ENCODE measurements at regions not wholly inside any gene's neighbourhood (a gene's known extent, or its start where the extent isn't known, plus 50 kb on each side); places are given as distances from the start of the nearest gene placed in this dataset.

- DNase-seq: peak in 1 of 3 experiments; percentile 42
Measured at GRCh38 chr18:73279498-73279897, 411.7 kb upstream of the NETO1 start.

- no peak for DNase-seq
Measured at GRCh38 chr18:73274812-73275621, 407.2 kb upstream of the NETO1 start.

- peak in 2 of 3 experiments; percentile 74 to 92 for DNase-seq
Measured at GRCh38 chr18:73270920-73271634, 403.3 kb upstream of the NETO1 start.

- no peak for DNase-seq
Measured at GRCh38 chr18:73264562-73264921, 396.8 kb upstream of the NETO1 start.

- no peak for DNase-seq
Measured at GRCh38 chr18:73261923-73262322, 394.1 kb upstream of the NETO1 start.

GRCh38 chr18:73261243-73261642, 393.5 kb upstream of the NETO1 start:
- no peak for DNase-seq

- no peak for DNase-seq
Measured at GRCh38 chr18:73258375-73259087, 390.7 kb upstream of the NETO1 start.

- DNase-seq: no peak
Measured at GRCh38 chr18:73254564-73254963, 386.8 kb upstream of the NETO1 start.

- DNase-seq: no peak
Measured at GRCh38 chr18:73249030-73249429, 381.2 kb upstream of the NETO1 start.

- DNase-seq: no peak
Measured at GRCh38 chr18:73246763-73247162, 379.0 kb upstream of the NETO1 start.

- peak in 1 of 3 experiments; percentile 44 for DNase-seq
Measured at GRCh38 chr18:73245345-73245744, 377.6 kb upstream of the NETO1 start.

- DNase-seq: no peak
Measured at GRCh38 chr18:73244401-73244800, 376.6 kb upstream of the NETO1 start.

- no peak for DNase-seq
Measured at GRCh38 chr18:73240899-73241298, 373.1 kb upstream of the NETO1 start.

- DNase-seq: no peak
Measured at GRCh38 chr18:73235921-73236320, 368.1 kb upstream of the NETO1 start.

GRCh38 chr18:73235491-73235890, 367.7 kb upstream of the NETO1 start:
- no peak for DNase-seq

- DNase-seq: no peak
Measured at GRCh38 chr18:73232933-73233332, 365.1 kb upstream of the NETO1 start.

- DNase-seq: no peak
Measured at GRCh38 chr18:73220663-73221062, 352.9 kb upstream of the NETO1 start.

GRCh38 chr18:73218293-73218692, 350.5 kb upstream of the NETO1 start:
- no peak for DNase-seq

GRCh38 chr18:73214970-73215369, 347.2 kb upstream of the NETO1 start:
- no peak for DNase-seq

GRCh38 chr18:73212442-73212841, 344.7 kb upstream of the NETO1 start:
- no peak for DNase-seq

GRCh38 chr18:73201940-73202339, 334.2 kb upstream of the NETO1 start:
- DNase-seq: no peak

- no peak for DNase-seq
Measured at GRCh38 chr18:73199151-73199550, 331.4 kb upstream of the NETO1 start.

- no peak for DNase-seq
Measured at GRCh38 chr18:73189718-73190117, 321.9 kb upstream of the NETO1 start.

GRCh38 chr18:73168236-73168635, 300.4 kb upstream of the NETO1 start:
- DNase-seq: no peak
